Liver (tissue), 8 donors: ENCODE measurements at regions not wholly inside any gene's neighbourhood (a gene's known extent, or its start where the extent isn't known, plus 50 kb on each side); places are given as distances from the start of the nearest gene placed in this dataset.

ENCODE experiments used
- DNase-seq: peaks from one replicate; pipeline ENCODE4 v3.0.0-alpha.2; 2017; ENCODE audit warnings: low spot score
- H3K27ac ChIP-seq, 2 donors: one replicate each; pipeline ENCODE4 v1.7.0; 2013; ENCODE audit warnings: inconsistent platforms in 2 of 2, low read length in 2 of 2, control low read depth in 1 of 2, low read depth in 1 of 2, mild to moderate bottlenecking in 1 of 2
- H3K27me3 ChIP-seq, 4 donors: one replicate each; pipeline versions ENCODE4 v1.6.1 to v1.7.0; 2013; ENCODE audit warnings: low read length in 3 of 4, inconsistent platforms in 1 of 4, mild to moderate bottlenecking in 1 of 4, moderate library complexity in 1 of 4; ENCODE audit not compliant: control insufficient read depth in 4 of 4, insufficient read depth in 4 of 4
- H3K36me3 ChIP-seq, 4 donors: one replicate each; pipeline versions ENCODE4 v1.6.1 to v1.7.0; 2013; ENCODE audit warnings: low read length in 3 of 4, mild to moderate bottlenecking in 3 of 4, low read depth in 1 of 4, moderate library complexity in 1 of 4; ENCODE audit not compliant: control insufficient read depth in 4 of 4, insufficient read depth in 3 of 4
- H3K4me1 ChIP-seq, 4 donors: one replicate each; pipeline versions ENCODE4 v1.6.1 to v1.7.0; 2013; ENCODE audit warnings: low read length in 3 of 4, mild to moderate bottlenecking in 3 of 4, moderate library complexity in 1 of 4; ENCODE audit not compliant: control insufficient read depth in 4 of 4, insufficient read depth in 4 of 4
- H3K4me3 ChIP-seq, 3 donors: one replicate each; pipeline versions ENCODE4 v1.6.1 to v1.7.0; 2013; ENCODE audit warnings: low read length in 3 of 3, control low read depth in 1 of 3, low read depth in 1 of 3, mild to moderate bottlenecking in 1 of 3
- H3K9ac ChIP-seq, 2 donors: one replicate each; pipeline ENCODE4 v1.7.0; 2013; ENCODE audit warnings: low read length in 2 of 2, mild to moderate bottlenecking in 2 of 2, moderate library complexity in 2 of 2, control low read depth in 1 of 2, low read depth in 1 of 2
- H3K9me3 ChIP-seq, 4 donors: one replicate each; pipeline versions ENCODE4 v1.6.1 to v1.7.0; 2013; ENCODE audit warnings: low read length in 3 of 4; ENCODE audit not compliant: control insufficient read depth in 4 of 4
- ATF3 ChIP-seq: IDR thresholded peaks from 2 replicates; pipeline ENCODE4 v1.6.1; 2016; ENCODE audit warnings: antibody characterized with exemption
- CTCF ChIP-seq: fragments of 150-350 bp; IDR thresholded peaks from 2 replicates; pipeline ENCODE4 v1.5.1; 2017; ENCODE audit warnings: improper control_type of control experiment, low read depth, low read length; ENCODE audit not compliant: missing input control
- EGR1 ChIP-seq, 2 donors: IDR thresholded peaks; 2 replicates each; pipeline ENCODE4 v1.6.1; 2016 to 2018; ENCODE audit warnings: antibody characterized with exemption in 2 of 2, low read depth in 2 of 2
- FOXA1 ChIP-seq: IDR thresholded peaks from 2 replicates; pipeline ENCODE4 v1.6.1; 2016; ENCODE audit warnings: antibody characterized with exemption
- FOXA2 ChIP-seq: IDR thresholded peaks from 2 replicates; pipeline ENCODE4 v1.6.1; 2016; ENCODE audit warnings: antibody characterized with exemption
- GABPA ChIP-seq, 2 donors: IDR thresholded peaks in 1 of 2; conservative IDR thresholded peaks in 1 of 2; 2 replicates each; pipeline ENCODE4 v1.6.1; 2016; ENCODE audit warnings: antibody characterized with exemption in 2 of 2, mild to moderate bottlenecking in 1 of 2, moderate library complexity in 1 of 2
- HNF4A ChIP-seq, 2 donors: conservative IDR thresholded peaks; 2 replicates each; pipeline ENCODE4 v1.6.1; 2016; ENCODE audit warnings: antibody characterized with exemption in 2 of 2, mild to moderate bottlenecking in 2 of 2
- HNF4G ChIP-seq: IDR thresholded peaks from 2 replicates; pipeline ENCODE4 v1.6.1; 2016; ENCODE audit warnings: antibody characterized with exemption
- JUND ChIP-seq, 2 donors: IDR thresholded peaks; 2 replicates each; pipeline ENCODE4 v1.6.1; 2016; ENCODE audit warnings: antibody characterized with exemption in 2 of 2
- MAX ChIP-seq: IDR thresholded peaks from 2 replicates; pipeline ENCODE4 v1.6.1; 2016; ENCODE audit warnings: antibody characterized with exemption
- NR2F2 ChIP-seq: IDR thresholded peaks from 2 replicates; pipeline ENCODE4 v1.6.1; 2016; ENCODE audit warnings: antibody characterized with exemption
- RAD21 ChIP-seq, 2 donors: IDR thresholded peaks; 2 replicates each; pipeline ENCODE4 v1.6.1; 2016; ENCODE audit warnings: antibody characterized with exemption in 2 of 2, mild to moderate bottlenecking in 2 of 2
- REST ChIP-seq: IDR thresholded peaks from 2 replicates; pipeline ENCODE4 v1.6.1; 2016; ENCODE audit warnings: antibody characterized with exemption, mild to moderate bottlenecking
- RXRA ChIP-seq, 2 donors: IDR thresholded peaks; 2 replicates each; pipeline ENCODE4 v1.6.1; 2017 to 2018; ENCODE audit warnings: antibody characterized with exemption in 2 of 2, mild to moderate bottlenecking in 1 of 2
- SP1 ChIP-seq: IDR thresholded peaks from 2 replicates; pipeline ENCODE4 v1.6.1; 2018; ENCODE audit warnings: antibody characterized with exemption, mild to moderate bottlenecking
- TAF1 ChIP-seq: conservative IDR thresholded peaks from 2 replicates; pipeline ENCODE4 v1.6.1; 2016; ENCODE audit warnings: antibody characterized with exemption, mild to moderate bottlenecking
- YY1 ChIP-seq: IDR thresholded peaks from 2 replicates; pipeline ENCODE4 v1.6.1; 2016; ENCODE audit warnings: antibody characterized with exemption, mild to moderate bottlenecking
- ZBTB33 ChIP-seq: IDR thresholded peaks from 2 replicates; pipeline ENCODE4 v1.6.1; 2016; ENCODE audit warnings: antibody characterized with exemption
- WGBS: extraction: QIAGEN DNeasy Blood & Tissue Kit; methylation state at CpG from one replicate; pipeline ENCODE4 v1.1.7; 2013; 5-methylcytosine and 5-hydroxymethylcytosine counted together
- donor health status: healthy.
- donor health status: healthy.
- donor health status: healthy.
- donor health status: healthy.
- donor health status: healthy.

GRCh38 chr10:84990713-84991112 is 662.3 kb downstream of the CCSER2 start (continued):
- TF ChIP-seq HNF4G (no peak), GABPA (IDR thresholded peaks at IDR 0.05 in 1 of 2, conservative IDR thresholded peaks at IDR 0.05 in 1 of 2) (no peak), RAD21 (IDR thresholded peaks at IDR 0.05) (no peak), MAX (no peak), FOXA1 (no peak), FOXA2 (no peak), TAF1 (no peak), RXRA (IDR thresholded peaks at IDR 0.05) (no peak), ATF3 (no peak)

- Histone ChIP-seq H3K27me3 (no peaks in the 10 kb centered on the region), H3K27ac (no peak overlapping the region), H3K9me3 (no peaks in the 10 kb centered on the region), H3K9ac (no peak overlapping the region), H3K36me3 (no peaks in the 10 kb centered on the region), H3K4me1 (no peaks in the 10 kb centered on the region), H3K4me3 (no peak overlapping the region)
- DNase-seq, result no peak
- 73% methylated on average over 2 of the region's 2 CpGs for WGBS
- TF ChIP-seq RAD21 (IDR thresholded peaks at IDR 0.05) (no peak), HNF4G (no peak), FOXA2 (no peak), ZBTB33 (no peak), EGR1 (IDR thresholded peaks at IDR 0.05; ENCODE audit: low read depth in 2 of 2) (no peak), MAX (no peak), YY1 (no peak), GABPA (IDR thresholded peaks at IDR 0.05 in 1 of 2, conservative IDR thresholded peaks at IDR 0.05 in 1 of 2) (no peak), NR2F2 (no peak)
Observed at GRCh38 chr10:84991301-84991700, 662.9 kb downstream of the CCSER2 start.

GRCh38 chr10:84993251-84994035 is 665.1 kb downstream of the CCSER2 start:
- Histone ChIP-seq H3K27me3 (peaks cover 0 to under 1% (median 0%) of the 10 kb centered on the region in 4 donors), H3K9ac (no peak overlapping the region), H3K4me1 (no peaks in the 10 kb centered on the region), H3K27ac (no peak overlapping the region), H3K9me3 (no peaks in the 10 kb centered on the region), H3K4me3 (no peak overlapping the region), H3K36me3 (no peaks in the 10 kb centered on the region)
- no peak for DNase-seq
- 90% methylated on average over 9 of the region's 9 CpGs for WGBS
- TF ChIP-seq TAF1, result no peak
- TF ChIP-seq HNF4A (conservative IDR thresholded peaks at IDR 0.05), result no peak
- no peak for TF ChIP-seq REST
- no peak for TF ChIP-seq ATF3
- no peak for TF ChIP-seq FOXA1
- TF ChIP-seq GABPA (IDR thresholded peaks at IDR 0.05 in 1 of 2, conservative IDR thresholded peaks at IDR 0.05 in 1 of 2), result no peak
- TF ChIP-seq NR2F2, result no peak
- no peak for TF ChIP-seq SP1
- no peak for TF ChIP-seq JUND (IDR thresholded peaks at IDR 0.05)
- TF ChIP-seq ZBTB33, result no peak
- no peak for TF ChIP-seq CTCF
- TF ChIP-seq RAD21 (IDR thresholded peaks at IDR 0.05), result no peak
- no peak for TF ChIP-seq EGR1 (IDR thresholded peaks at IDR 0.05; ENCODE audit: low read depth in 2 of 2)
- no peak for TF ChIP-seq RXRA (IDR thresholded peaks at IDR 0.05)
